T-helper 2 cell treated with Interferon-gamma antibody and Interleukin-4, amounts not matched to agents 5 μg/mL and 100 μg/mL, for 36 hours (primary cell): ENCODE measurements at regions not wholly inside any gene's neighbourhood (a gene's known extent, or its start where the extent isn't known, plus 50 kb on each side); places are given as distances from the start of the nearest gene placed in this dataset.

Experiments
- DNase-seq: peaks from one replicate; pipeline ENCODE4 v3.0.0; 2021; ENCODE audit warnings: low spot score
- H3K27ac Mint-ChIP-seq: one replicate; pipeline ENCODE4 v1.8.0; 2021; ENCODE audit warnings: mild to moderate bottlenecking, mixed read lengths
- H3K27me3 Mint-ChIP-seq: one replicate; pipeline ENCODE4 v1.8.0; 2021; ENCODE audit warnings: low read depth, mixed read lengths
- H3K36me3 Mint-ChIP-seq: one replicate; pipeline ENCODE4 v1.8.0; 2021; ENCODE audit warnings: low read depth, mixed read lengths
- H3K4me1 Mint-ChIP-seq: one replicate; pipeline ENCODE4 v1.8.0; 2021; ENCODE audit warnings: low read depth, mixed read lengths
- H3K4me3 Mint-ChIP-seq: one replicate; pipeline ENCODE4 v1.8.0; 2022; ENCODE audit warnings: mild to moderate bottlenecking, moderate library complexity, mixed read lengths
- H3K9me3 Mint-ChIP-seq: one replicate; pipeline ENCODE4 v1.8.0; 2021; ENCODE audit warnings: mixed read lengths

DNA sequence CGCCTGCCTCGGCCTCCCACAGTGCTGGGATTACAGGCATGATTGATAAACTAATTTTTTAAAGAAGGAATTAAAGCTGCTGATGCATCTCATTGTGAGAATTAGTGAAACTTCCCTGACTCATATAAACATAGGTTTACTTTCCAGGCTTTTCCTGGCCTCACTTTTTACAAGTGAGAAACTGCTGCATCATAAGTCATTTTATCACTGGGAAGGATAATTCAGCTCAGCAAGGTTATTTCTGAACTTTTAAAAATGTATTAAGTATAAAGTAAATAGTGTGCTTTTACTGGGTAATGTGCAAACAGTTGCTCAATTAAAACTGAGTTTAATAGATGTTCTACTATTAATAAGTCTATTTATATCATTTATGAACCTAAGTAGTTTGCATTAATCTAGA is 1130.3 kb upstream of the CDH2 start:
- no peak for DNase-seq
- Mint-ChIP-seq H3K4me1 (no peaks in the 10 kb centered on the region), H3K36me3 (no peaks in the 10 kb centered on the region), H3K4me3 (no peak overlapping the region), H3K27me3 (no peaks in the 10 kb centered on the region), H3K27ac (no peak overlapping the region), H3K9me3 (peaks cover 15% of the 10 kb centered on the region)

DNA sequence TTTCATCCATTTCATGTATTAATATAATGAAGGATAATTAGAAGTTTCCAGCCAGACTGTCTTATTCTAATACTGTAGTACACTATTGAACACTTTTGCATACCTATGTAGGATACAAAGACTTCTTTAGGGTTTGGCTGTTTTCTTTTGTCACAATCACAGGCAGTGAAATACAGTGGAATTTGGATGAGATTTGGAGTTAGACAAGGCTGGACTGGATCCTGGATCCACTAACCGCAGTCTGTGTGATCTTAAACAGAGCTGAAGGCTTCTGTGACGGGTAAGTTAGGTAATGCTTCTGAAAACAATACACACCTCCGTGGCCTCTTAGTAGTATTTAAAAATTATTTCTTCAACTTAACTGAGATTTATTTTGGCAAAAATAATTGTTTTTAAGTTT is 1128.6 kb upstream of the CDH2 start:
- Mint-ChIP-seq H3K27me3 (no peaks in the 10 kb centered on the region), H3K9me3 (peaks cover 19% of the 10 kb centered on the region), H3K27ac (no peak overlapping the region), H3K4me1 (no peaks in the 10 kb centered on the region), H3K36me3 (no peaks in the 10 kb centered on the region), H3K4me3 (no peak overlapping the region)
- DNase-seq: no peak

DNA sequence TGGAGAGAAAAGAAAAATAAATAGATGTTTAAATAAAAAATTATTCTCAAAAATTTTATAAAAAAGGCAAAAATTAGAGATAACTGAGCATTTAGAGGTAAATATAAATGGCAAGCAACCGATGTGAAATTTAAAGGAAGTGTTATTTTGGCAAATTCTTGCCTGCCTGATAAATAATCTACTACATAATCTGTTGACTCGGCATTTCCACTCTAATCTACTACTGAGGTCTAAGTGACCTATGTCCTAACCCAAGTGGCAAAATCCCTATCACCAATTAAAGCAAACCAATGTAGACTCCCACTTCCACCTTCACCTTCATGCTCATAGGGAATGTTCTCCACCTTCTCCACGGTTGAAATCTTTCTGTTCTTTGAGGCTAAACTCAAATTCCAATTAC is 1124.1 kb upstream of the CDH2 start:
- no peak overlapping the region for H3K4me3 Mint-ChIP-seq

DNA sequence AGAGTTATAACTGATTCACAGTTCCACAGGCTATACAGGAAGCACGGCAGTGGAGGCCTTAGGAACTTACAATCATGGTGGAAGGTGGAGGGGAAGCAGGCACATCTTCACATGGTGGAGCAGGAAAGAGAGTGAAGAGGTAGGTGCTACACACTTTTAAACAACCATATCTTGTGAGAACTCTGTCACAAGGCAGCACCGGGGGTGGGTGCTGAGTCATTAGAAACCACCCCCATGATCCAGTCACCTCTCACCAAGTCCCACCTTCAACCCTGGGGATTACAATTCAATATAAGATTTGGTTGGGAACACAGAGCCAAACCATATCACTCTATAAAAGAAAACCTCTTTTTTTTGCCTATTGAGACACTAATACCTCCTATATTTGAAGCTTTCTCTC is 1108.5 kb upstream of the CDH2 start:
- H3K27me3 Mint-ChIP-seq: no peaks in the 10 kb centered on the region
- no peak overlapping the region for H3K27ac Mint-ChIP-seq
- no peak overlapping the region for H3K4me3 Mint-ChIP-seq
- peaks cover 60% of the 10 kb centered on the region for H3K9me3 Mint-ChIP-seq
- DNase-seq: no peak
- H3K36me3 Mint-ChIP-seq: no peaks in the 10 kb centered on the region
- H3K4me1 Mint-ChIP-seq: no peaks in the 10 kb centered on the region

More for the DNA sequence above, 1124.1 kb upstream of the CDH2 start:
- no peak for DNase-seq
- Mint-ChIP-seq H3K9me3 (peaks cover 36% of the 10 kb centered on the region), H3K27ac (no peak overlapping the region), H3K4me1 (no peaks in the 10 kb centered on the region), H3K27me3 (no peaks in the 10 kb centered on the region), H3K36me3 (no peaks in the 10 kb centered on the region)

DNA sequence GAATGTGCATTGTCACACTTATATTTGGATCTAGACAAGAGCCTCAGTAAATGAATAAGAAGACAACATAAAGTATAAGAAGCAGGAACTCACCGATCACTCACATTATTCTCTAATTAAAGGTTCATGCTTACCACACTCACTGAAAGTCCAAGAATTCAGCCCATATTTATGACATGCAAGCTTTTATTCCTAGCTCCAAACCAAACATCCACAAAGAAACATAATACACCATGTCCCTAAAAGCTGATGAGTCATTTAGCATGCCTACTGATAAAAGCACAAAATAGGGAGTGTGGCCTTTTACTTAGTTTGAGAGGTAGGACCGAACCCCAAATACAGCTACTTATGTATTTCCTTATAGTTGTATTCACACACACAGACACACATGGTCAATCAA is 1094.6 kb upstream of the CDH2 start:
- peaks cover 36% of the 10 kb centered on the region for H3K9me3 Mint-ChIP-seq
- no peak overlapping the region for H3K4me3 Mint-ChIP-seq
- DNase-seq: no peak
- H3K27me3 Mint-ChIP-seq: no peaks in the 10 kb centered on the region
- H3K4me1 Mint-ChIP-seq: no peaks in the 10 kb centered on the region
- H3K36me3 Mint-ChIP-seq: no peaks in the 10 kb centered on the region
- H3K27ac Mint-ChIP-seq: no peak overlapping the region

DNA sequence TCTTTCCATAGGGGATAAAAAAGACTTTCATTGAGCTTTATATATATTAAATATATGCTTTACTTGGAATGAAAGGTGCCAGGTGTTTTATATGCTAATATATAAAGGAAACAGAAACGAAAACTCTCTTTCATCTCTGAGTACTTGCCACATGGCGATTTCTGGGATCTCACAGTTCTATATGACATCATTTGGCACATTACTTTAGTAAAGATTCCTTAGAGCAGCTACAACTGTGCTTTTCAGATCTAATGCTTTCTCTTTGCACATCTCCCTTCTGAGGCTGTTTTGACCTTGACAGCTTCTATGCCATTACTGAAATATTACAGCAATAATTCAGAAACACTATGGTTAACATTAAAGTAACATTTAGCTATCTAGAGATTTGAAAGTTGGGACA is 1082.9 kb upstream of the CDH2 start:
- no peaks in the 10 kb centered on the region for H3K4me1 Mint-ChIP-seq
- H3K27ac Mint-ChIP-seq: no peak overlapping the region
- H3K36me3 Mint-ChIP-seq: no peaks in the 10 kb centered on the region
- H3K9me3 Mint-ChIP-seq: peaks cover 48% of the 10 kb centered on the region
- H3K27me3 Mint-ChIP-seq: no peaks in the 10 kb centered on the region
- H3K4me3 Mint-ChIP-seq: no peak overlapping the region
- no peak for DNase-seq

DNA sequence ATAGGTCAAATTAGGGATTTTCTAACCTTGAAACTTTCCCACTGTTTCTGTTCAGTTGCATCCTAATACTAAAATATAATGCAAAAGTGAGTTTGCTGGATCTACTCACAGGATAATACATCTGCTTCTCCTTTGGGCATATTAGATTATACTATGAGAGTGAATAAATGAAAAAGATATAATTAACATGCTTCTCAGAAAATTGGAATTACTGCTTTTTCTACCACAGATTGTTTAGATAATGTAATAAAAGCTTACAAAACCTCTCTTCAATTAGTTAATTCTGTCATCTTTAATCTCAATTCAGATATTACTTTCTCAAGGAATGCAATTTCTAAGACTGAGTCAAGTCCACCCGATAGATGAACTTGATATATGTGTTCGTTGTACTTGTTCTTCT is 1077.2 kb upstream of the CDH2 start:
- H3K36me3 Mint-ChIP-seq: no peaks in the 10 kb centered on the region
- no peaks in the 10 kb centered on the region for H3K27me3 Mint-ChIP-seq
- no peak for DNase-seq
- no peak overlapping the region for H3K4me3 Mint-ChIP-seq
- H3K27ac Mint-ChIP-seq: no peak overlapping the region
- H3K9me3 Mint-ChIP-seq: peaks cover 35% of the 10 kb centered on the region
- H3K4me1 Mint-ChIP-seq: no peaks in the 10 kb centered on the region

DNA sequence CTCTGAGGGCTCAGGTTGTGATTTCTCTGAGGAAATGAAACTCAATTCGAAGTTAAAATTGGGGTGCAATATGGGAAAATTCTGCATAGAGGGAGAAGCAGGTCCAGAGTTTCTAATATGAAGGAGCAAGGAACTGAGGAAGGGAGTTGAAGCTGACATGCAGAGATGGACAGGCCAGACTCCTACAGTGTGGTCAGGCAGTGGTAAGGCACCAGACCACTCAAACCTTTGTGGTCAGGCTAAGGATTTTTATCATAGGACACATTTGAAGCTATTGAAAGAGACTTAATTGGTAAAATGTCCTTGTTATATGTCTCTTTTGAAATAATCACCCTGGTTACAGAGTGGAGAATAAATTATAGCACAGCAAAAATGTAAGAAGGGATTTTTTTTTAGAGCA is 1074.8 kb upstream of the CDH2 start:
- no peak overlapping the region for H3K27ac Mint-ChIP-seq
- no peaks in the 10 kb centered on the region for H3K4me1 Mint-ChIP-seq
- H3K4me3 Mint-ChIP-seq: no peak overlapping the region
- H3K27me3 Mint-ChIP-seq: no peaks in the 10 kb centered on the region
- no peak for DNase-seq
- peaks cover 45% of the 10 kb centered on the region for H3K9me3 Mint-ChIP-seq
- no peaks in the 10 kb centered on the region for H3K36me3 Mint-ChIP-seq

DNA sequence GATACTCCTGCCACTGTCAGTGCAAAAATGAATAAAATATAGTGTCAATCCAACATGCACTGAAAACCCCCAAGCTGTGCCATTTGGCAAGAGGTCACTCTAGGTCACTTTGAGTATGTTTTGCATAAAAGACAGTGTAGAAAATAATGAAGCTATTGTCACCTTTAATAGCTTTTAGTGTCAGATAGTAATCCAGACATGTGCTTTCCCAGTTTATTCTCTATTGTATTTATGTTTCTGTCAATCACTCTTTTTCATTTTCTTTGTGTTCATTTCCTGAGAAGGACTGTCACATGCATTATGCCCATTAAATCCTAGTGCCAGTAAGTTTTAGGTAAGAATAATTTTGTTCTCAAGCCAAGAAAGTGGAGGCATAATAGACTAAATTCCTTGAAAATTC is 1073.9 kb upstream of the CDH2 start:
- no peak overlapping the region for H3K27ac Mint-ChIP-seq
- H3K36me3 Mint-ChIP-seq: no peaks in the 10 kb centered on the region
- H3K4me1 Mint-ChIP-seq: no peaks in the 10 kb centered on the region
- no peaks in the 10 kb centered on the region for H3K27me3 Mint-ChIP-seq
- H3K9me3 Mint-ChIP-seq: peaks cover 42% of the 10 kb centered on the region
- no peak overlapping the region for H3K4me3 Mint-ChIP-seq
- DNase-seq: no peak

DNA sequence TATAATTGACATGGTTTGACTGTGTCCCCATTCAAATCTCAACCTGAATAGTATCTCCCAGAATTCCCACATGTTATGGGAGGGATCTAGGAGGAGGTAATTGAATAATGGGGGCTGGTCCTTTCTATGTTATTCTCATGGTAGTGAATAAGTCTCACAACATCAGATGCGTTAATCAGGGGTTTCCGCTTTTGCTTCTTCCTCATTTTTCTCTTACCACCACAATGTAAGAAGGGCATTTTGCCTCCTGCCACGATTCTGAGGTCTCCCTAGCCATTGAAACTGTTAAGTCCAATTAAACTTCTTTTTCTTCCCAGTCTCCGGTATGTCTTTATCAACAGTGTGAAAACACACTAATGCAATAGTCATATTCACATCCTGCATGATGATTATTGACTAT is 1073.3 kb upstream of the CDH2 start:
- Mint-ChIP-seq H3K4me3 (no peak overlapping the region), H3K9me3 (peaks cover 45% of the 10 kb centered on the region), H3K4me1 (no peaks in the 10 kb centered on the region), H3K27ac (no peak overlapping the region), H3K36me3 (no peaks in the 10 kb centered on the region), H3K27me3 (no peaks in the 10 kb centered on the region)
- no peak for DNase-seq

DNA sequence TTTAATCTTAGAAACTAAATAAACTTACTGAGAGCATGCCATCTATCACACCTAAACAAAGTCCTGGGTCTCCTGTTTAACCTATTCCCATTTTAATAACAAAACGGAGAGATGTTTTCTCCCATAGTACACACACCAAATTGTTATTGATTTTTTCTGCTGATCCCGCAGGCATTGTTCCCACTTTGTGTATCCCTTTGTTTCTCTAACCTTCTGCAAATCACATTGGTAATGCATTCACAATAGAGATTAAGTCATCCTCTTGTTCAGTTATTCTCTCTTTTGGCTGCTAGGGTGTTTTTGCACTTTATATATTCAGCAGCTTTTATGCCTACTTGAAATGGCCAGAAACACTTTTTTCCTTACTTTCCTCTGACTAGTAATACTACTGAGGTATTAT is 1071.9 kb upstream of the CDH2 start:
- H3K36me3 Mint-ChIP-seq: no peaks in the 10 kb centered on the region
- peaks cover 49% of the 10 kb centered on the region for H3K9me3 Mint-ChIP-seq
- H3K4me3 Mint-ChIP-seq: no peak overlapping the region
- no peak for DNase-seq
- no peaks in the 10 kb centered on the region for H3K27me3 Mint-ChIP-seq
- H3K27ac Mint-ChIP-seq: no peak overlapping the region
- H3K4me1 Mint-ChIP-seq: no peaks in the 10 kb centered on the region

DNA sequence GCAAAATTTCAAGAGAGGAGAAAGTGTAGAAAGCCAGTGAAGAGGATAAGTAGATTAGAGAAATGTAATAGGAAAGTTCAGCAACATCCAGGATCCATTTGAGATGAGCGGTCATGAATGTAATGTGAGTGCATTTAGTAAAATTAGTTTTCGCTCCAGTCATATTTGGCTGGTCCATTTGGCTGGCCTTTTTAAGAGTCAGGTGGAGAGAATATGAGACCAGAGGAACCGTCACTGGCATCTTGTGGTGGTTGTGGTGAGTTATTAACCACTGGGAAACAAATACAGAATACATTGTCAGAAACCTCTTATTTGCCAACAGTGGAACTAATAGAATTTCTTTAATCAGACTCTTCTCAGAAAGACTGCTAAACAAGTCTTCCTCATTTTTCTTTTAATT is 1064.3 kb upstream of the CDH2 start:
- DNase-seq: no peak
- no peaks in the 10 kb centered on the region for H3K4me1 Mint-ChIP-seq
- no peaks in the 10 kb centered on the region for H3K27me3 Mint-ChIP-seq
- H3K36me3 Mint-ChIP-seq: no peaks in the 10 kb centered on the region
- no peak overlapping the region for H3K4me3 Mint-ChIP-seq
- peaks cover 44% of the 10 kb centered on the region for H3K9me3 Mint-ChIP-seq
- no peak overlapping the region for H3K27ac Mint-ChIP-seq

DNA sequence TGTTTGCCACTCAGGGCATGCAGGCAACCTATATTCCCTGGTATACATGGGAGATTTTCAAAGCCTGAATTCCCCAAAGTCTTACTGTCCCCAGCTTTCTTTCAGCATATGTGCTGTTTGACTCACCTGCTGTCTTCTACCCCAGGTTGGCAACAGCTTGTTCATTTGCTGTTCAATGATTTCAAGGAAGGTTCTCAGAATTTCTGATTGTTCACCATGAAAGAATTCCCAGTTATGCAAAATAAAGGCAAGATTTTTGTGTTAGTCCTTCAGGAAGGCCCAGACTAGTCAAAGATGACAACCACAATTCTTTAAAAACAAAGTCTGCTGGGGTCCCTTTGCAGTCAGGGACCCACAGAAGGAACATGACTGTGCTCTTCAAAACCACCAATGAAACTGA is 1057.8 kb upstream of the CDH2 start:
- H3K36me3 Mint-ChIP-seq: no peaks in the 10 kb centered on the region
- peaks cover 50% of the 10 kb centered on the region for H3K9me3 Mint-ChIP-seq
- no peaks in the 10 kb centered on the region for H3K4me1 Mint-ChIP-seq
- no peaks in the 10 kb centered on the region for H3K27me3 Mint-ChIP-seq
- no peak for DNase-seq
- H3K4me3 Mint-ChIP-seq: no peak overlapping the region
- no peak overlapping the region for H3K27ac Mint-ChIP-seq

DNA sequence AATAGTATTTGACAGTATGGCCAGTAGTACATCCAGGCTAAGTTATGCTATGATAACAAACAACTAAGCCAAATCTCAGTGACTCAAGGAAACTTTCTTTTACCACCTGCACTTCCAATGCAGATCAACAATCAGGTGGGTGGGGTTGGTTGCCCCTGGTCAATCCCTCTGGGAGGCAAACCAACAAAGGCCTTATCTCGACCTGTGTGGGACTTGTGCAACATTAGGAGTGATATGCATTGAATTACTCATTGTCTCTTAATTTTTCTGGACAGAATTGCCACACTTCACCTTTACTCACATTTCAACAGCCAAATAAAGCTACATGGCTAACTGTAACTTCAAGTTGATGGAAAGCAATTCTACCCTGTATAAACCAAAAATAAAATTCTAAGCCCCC is 1049.3 kb upstream of the CDH2 start:
- no peak overlapping the region for H3K4me3 Mint-ChIP-seq

DNA sequence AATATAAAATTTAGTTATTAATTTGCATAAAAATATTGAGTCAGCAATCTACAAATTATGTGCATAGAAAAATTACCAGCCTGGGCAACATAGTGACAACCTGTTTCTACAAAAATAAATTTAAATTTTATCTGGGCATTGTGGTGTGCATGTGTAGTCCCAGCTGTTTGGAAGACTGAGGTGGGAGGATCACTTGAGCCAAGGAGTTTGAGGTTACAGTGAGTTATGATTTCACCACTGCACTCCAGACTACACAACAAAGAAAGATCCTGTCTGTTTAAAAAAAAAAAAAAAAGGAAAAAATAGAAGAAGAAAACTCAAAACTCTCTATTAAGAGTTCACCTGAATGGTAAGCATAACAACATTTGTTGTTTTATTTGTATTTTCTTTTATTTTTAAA is 1048.4 kb upstream of the CDH2 start:
- Mint-ChIP-seq H3K9me3 (peaks cover 31% of the 10 kb centered on the region), H3K4me3 (no peak overlapping the region), H3K4me1 (no peaks in the 10 kb centered on the region), H3K36me3 (no peaks in the 10 kb centered on the region), H3K27ac (no peak overlapping the region), H3K27me3 (no peaks in the 10 kb centered on the region)
- DNase-seq: no peak

More for the DNA sequence above, 1049.3 kb upstream of the CDH2 start:
- H3K27ac Mint-ChIP-seq: no peak overlapping the region
- no peak for DNase-seq
- H3K36me3 Mint-ChIP-seq: no peaks in the 10 kb centered on the region
- H3K9me3 Mint-ChIP-seq: peaks cover 37% of the 10 kb centered on the region
- no peaks in the 10 kb centered on the region for H3K27me3 Mint-ChIP-seq
- no peaks in the 10 kb centered on the region for H3K4me1 Mint-ChIP-seq
